WI38 (cell line): ENCODE measurements at regions not wholly inside any gene's neighbourhood (a gene's known extent, or its start where the extent isn't known, plus 50 kb on each side); places are given as distances from the start of the nearest gene placed in this dataset.
A peak's percentile ranks its signal among the peaks of the same experiment; 100 is the strongest.
"Not testable (repeated sequence)": the region's sequence is repeated elsewhere in the genome, so short reads cannot be mapped to it uniquely, and the experiment has no call there.

Experiments used
- H3K4me3 ChIP-seq: 2 replicates; pipeline ENCODE4 v1.5.1; 2011; ENCODE audit warnings: low read depth, mild to moderate bottlenecking, control low read depth, low read length
- TF ChIP-seq, protein P1 (sequence below): IDR thresholded peaks from 2 replicates; pipeline ENCODE4 v1.5.1; 2012; ENCODE audit warnings: low read depth, mild to moderate bottlenecking, control low read depth, low read length

DNA sequence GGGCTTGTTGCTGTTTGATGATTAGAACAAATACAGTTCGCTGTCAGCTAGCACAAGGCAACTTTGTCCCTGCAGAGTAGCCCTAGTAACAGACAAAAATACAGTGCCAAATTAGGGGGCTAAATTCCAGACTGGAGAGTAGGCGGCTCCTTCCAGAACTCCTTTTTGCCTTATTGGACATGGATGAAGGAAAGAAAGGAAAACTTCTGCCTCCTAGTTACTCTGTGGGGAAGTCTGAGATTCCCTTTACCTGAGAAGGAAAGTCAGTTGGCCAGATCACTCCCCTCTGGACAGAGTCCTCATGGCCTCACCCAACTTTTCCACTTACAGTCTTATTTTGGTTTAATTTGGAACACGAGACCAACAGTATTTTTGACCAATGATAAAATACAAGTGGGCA, 140.5 kb upstream of the ADAMTS3 start:
- TF ChIP-seq, protein P1, sequence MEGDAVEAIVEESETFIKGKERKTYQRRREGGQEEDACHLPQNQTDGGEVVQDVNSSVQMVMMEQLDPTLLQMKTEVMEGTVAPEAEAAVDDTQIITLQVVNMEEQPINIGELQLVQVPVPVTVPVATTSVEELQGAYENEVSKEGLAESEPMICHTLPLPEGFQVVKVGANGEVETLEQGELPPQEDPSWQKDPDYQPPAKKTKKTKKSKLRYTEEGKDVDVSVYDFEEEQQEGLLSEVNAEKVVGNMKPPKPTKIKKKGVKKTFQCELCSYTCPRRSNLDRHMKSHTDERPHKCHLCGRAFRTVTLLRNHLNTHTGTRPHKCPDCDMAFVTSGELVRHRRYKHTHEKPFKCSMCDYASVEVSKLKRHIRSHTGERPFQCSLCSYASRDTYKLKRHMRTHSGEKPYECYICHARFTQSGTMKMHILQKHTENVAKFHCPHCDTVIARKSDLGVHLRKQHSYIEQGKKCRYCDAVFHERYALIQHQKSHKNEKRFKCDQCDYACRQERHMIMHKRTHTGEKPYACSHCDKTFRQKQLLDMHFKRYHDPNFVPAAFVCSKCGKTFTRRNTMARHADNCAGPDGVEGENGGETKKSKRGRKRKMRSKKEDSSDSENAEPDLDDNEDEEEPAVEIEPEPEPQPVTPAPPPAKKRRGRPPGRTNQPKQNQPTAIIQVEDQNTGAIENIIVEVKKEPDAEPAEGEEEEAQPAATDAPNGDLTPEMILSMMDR: no peak
- no peak overlapping the region for H3K4me3 ChIP-seq

DNA sequence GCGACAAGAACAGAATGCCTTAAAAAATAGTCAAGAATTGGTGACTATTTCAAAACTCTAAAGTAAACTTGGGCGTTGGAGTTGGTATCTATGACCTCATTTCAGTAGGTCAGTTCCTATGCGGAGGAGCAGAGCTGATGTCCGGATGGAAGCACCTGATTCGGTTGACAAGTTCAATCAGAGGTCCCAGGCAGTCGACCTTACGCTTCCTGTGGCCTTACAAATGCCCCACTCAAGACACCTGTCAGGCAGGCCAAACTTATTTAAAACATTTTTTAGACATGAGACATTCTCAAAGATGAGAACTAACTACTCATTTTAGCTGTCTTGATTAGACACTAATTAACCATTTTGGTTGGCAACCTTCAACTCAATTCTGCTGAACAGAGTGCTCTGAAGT, 137.7 kb upstream of the ADAMTS3 start:
- TF ChIP-seq, protein P1: no peak
- no peak overlapping the region for H3K4me3 ChIP-seq

DNA sequence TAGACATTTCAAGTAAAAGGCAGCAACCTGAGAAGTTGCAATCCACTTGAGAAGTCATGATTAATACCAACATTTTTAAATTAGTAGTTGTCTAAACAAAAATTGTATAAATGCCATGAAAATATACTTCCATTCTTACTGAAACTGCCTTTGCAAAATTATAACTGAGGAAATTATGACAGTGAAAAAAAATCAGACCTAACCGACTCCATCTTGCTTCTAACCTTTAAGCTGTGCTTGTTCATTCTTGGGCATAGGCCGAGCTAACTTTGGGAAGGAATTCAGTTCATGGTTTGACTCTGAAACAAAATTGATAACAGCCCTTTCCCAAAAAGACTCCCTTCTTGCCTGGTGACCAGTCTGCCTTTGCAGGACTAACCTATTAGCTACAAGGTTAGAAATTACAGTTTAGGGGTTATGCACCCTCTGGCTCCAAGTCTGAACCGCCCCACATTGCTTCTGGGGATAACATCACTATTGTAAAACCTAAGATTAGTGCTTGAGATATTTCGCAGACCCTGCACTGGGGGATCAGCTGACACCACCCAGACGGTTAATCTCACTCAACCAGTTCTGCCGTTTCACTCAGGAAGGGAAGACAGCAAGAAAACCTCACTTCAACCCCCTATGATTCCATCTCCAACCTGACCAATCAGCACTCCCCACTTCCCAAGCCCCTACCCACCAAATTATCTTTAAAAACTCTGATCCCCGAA, 136.1 kb upstream of the ADAMTS3 start:
- H3K4me3 ChIP-seq: not testable (repeated sequence)

DNA sequence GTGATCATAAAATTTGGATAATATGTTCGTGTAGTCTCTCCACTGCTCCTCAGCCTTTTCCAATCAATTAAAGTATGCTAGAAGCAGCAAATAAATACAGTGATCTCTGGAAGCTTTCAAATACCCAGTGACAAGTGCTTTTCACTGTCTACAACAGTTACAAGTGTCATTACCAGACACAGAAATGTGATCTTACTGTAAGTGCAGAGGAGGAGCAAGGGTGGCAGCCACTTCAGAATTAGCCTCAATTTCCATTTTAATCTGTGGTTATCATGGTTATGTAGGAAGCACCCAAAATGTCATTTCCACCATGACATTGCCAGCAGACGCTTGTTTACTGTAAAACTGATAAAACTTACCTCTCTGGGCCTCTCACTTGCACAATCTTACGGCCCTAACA, 133.9 kb upstream of the ADAMTS3 start:
- TF ChIP-seq, protein P1: no peak
- H3K4me3 ChIP-seq: no peak overlapping the region

DNA sequence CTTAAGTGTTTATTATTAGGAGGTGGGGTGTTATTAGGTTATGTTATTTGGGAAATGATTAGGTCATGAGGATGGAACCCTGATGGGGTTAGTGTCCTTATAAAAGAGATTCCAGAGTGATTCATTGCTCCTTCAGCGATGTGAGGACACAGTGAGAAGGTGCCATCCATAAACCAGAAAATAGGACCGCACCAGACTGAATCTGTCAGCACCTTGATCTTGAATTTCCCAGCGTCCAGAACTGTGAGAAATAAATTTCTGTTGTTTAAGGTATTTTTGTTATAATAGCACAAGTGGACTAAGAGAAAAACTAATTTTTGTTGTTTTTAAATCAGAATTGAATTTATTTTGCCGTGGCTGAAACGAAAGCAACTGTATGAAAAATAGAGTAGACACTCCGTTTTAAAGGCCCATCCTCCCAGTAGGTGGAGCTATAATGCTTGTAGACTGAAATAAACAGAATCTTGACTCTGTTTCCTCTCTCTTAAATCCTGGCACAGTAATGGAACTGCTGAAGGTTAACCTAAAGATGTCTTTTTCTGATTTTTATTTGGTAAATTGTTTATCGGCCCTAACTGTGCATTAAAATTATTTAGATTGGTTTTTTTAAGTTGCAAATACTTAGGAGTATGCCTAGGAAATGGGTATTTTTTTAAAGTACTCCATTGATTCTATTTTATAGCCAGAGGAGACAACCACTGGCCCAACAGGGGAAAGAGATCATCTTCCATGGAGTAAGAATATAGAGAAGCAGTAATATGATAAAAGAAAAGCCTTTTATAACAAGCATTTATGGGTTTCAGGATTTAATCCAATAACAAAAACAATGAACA, 133.2 kb upstream of the ADAMTS3 start:
- TF ChIP-seq, protein P1: peak; percentile 23; the same call in 1 of the 2 replicates
- H3K4me3 ChIP-seq: 0 out of 2 replicates have a peak overlapping the region, but pooled peaks have one; percentile 26

DNA sequence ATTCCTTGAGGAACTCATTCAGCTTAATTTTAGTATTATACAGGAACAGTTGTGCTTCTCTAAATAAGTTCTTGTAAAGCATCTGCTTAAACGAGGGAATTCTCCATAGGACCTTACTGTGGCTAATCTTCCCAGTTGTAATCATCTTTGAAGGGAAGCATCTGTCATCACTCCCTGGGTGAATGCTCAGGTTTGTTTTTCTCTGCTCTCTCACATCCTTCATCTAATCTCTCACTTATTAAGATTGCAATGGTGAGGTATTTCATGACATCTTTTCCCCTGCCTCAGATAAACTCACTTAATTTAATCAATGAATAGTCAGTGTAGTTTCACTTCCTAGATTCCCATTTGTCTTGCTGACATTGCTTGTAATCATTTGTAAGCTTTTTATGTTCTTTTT, 121.8 kb upstream of the ADAMTS3 start:
- TF ChIP-seq, protein P1: no peak
- no peak overlapping the region for H3K4me3 ChIP-seq

DNA sequence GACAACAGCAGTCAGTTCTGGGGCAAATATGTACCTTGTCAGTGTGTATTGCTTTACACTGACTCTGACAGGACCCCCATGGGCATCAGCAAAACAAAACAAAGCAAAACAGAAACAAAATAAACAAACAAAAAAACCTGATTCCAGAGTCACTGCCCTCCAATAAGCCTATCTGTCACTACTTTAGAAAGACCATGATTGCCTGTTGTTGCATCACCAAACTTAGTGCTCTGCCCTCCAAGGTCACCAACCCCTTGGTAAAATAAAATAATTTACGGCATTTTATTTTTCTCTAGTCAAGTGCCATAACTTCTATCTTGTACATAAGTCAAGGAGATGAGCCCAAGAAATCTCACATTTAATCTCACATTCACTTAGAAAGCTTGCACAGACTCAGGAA, 120.9 kb upstream of the ADAMTS3 start:
- TF ChIP-seq, protein P1: no peak
- H3K4me3 ChIP-seq: no peak overlapping the region

DNA sequence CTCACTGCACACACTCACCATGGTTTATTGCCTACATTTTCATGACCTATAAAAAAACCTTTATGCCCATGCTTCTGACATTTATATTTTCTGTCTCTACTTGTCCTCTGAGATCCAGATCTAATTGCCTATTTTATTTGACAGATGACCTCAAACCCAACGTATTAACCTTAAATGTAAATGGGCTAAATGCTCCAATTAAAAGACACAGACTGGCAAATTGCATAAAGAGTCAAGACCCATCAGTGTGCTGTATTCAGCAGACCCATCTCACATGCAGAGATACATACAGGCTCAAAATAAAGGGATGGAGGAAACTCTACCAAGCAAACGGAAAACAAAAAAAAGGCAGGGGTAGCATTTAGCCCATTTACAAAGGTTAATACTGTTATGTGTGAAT, 117.4 kb upstream of the ADAMTS3 start:
- H3K4me3 ChIP-seq: not testable (repeated sequence)
